Caco-2 (cell line): ENCODE measurements at regions not wholly inside any gene's neighbourhood (a gene's known extent, or its start where the extent isn't known, plus 50 kb on each side); places are given as distances from the start of the nearest gene placed in this dataset.

ENCODE experiments used
- BruUV-seq: library from RNA; stranded (reverse); fragments of 400-500 nt; replicated peaks from 2 replicates; lab custom pipeline; 2021; lab: Mats Ljungman, UMichigan
- CTCF ChIA-PET: fragments of 300-600 bp; sonication (Branson Sonifier 250); formaldehyde crosslinking; loops from one replicate; lab custom pipeline; 2022; ENCODE audit warnings: antibody characterized with exemption; lab: Charles Lee
- POLR2A ChIA-PET: fragments of 300-600 bp; sonication (Branson Sonifier 250); formaldehyde crosslinking; loops from one replicate; lab custom pipeline; 2022; ENCODE audit warnings: antibody characterized with exemption; lab: Charles Lee
- DNase-seq, 2 experiments: peaks; one replicate each; pipeline versions ENCODE4 v3.0.0 to v3.0.0-alpha.2; 2020 to 2022
- H3K27me3 ChIP-seq: replicated peaks from 2 replicates; pipeline ENCODE4 v1.6.0; 2011; ENCODE audit warnings: low read length; ENCODE audit not compliant: control insufficient read depth, insufficient read depth
- H3K36me3 ChIP-seq: 2 replicates; pipeline ENCODE4 v1.5.1; 2011; ENCODE audit warnings: low read length; ENCODE audit not compliant: control insufficient read depth, insufficient read depth
- H3K4me1 ChIP-seq: fragments of 250-450 bp; sonication (Bioruptor Pico); 2 replicates; pipeline ENCODE4 v1.5.1; 2020; ENCODE audit warnings: mild to moderate bottlenecking
- H3K4me3 ChIP-seq: 2 replicates; pipeline ENCODE4 v1.5.1; 2011; ENCODE audit warnings: low read depth, mild to moderate bottlenecking, control low read depth, low read length
- H3K9me3 ChIP-seq: fragments of 250-450 bp; sonication (Bioruptor Pico); 2 replicates; pipeline ENCODE4 v1.5.1; 2020; ENCODE audit warnings: mild to moderate bottlenecking, moderate library complexity
- H3K27ac Mint-ChIP-seq: one replicate; pipeline ENCODE4 v1.8.0; 2022; ENCODE audit warnings: mixed read lengths; ENCODE audit not compliant: unreplicated experiment
- H3K27me3 Mint-ChIP-seq: one replicate; pipeline ENCODE4 v1.8.0; 2022; ENCODE audit warnings: mixed read lengths; ENCODE audit not compliant: insufficient read depth, unreplicated experiment
- H3K36me3 Mint-ChIP-seq: one replicate; pipeline ENCODE4 v1.8.0; 2022; ENCODE audit warnings: mild to moderate bottlenecking, mixed read lengths; ENCODE audit not compliant: insufficient read depth, unreplicated experiment
- H3K4me1 Mint-ChIP-seq: one replicate; pipeline ENCODE4 v1.8.0; 2022; ENCODE audit warnings: low read depth, mixed read lengths; ENCODE audit not compliant: unreplicated experiment
- H3K4me3 Mint-ChIP-seq: one replicate; pipeline ENCODE4 v1.8.0; 2022; ENCODE audit warnings: mild to moderate bottlenecking, moderate library complexity, mixed read lengths; ENCODE audit not compliant: unreplicated experiment
- H3K9me3 Mint-ChIP-seq: one replicate; pipeline ENCODE4 v1.8.0; 2022; ENCODE audit warnings: mixed read lengths; ENCODE audit not compliant: unreplicated experiment
- intact Hi-C: fragments of 100-400 bp; cut with micrococcal nuclease; formaldehyde crosslinking; loops from one replicate; pipeline ENCODE4 v1.10.0; 2022; ENCODE audit not compliant: unreplicated experiment
- TF ChIP-seq, protein P1 (sequence below), 2 experiments: fragments of 200-600 bp in 1 of 2; IDR thresholded peaks; 1 replicate in 1 of 2; 2 replicates in 1 of 2; pipeline versions ENCODE4 v1.5.1 to v1.8.0; 2011 to 2022; ENCODE audit warnings: antibody characterized with exemption in 1 of 2, control low read depth in 1 of 2, inconsistent platforms in 1 of 2, low read depth in 1 of 2, low read length in 1 of 2, mild to moderate bottlenecking in 1 of 2, moderate library complexity in 1 of 2; ENCODE audit not compliant: insufficient read depth in 1 of 2, severe bottlenecking in 1 of 2, unreplicated experiment in 1 of 2

DNA sequence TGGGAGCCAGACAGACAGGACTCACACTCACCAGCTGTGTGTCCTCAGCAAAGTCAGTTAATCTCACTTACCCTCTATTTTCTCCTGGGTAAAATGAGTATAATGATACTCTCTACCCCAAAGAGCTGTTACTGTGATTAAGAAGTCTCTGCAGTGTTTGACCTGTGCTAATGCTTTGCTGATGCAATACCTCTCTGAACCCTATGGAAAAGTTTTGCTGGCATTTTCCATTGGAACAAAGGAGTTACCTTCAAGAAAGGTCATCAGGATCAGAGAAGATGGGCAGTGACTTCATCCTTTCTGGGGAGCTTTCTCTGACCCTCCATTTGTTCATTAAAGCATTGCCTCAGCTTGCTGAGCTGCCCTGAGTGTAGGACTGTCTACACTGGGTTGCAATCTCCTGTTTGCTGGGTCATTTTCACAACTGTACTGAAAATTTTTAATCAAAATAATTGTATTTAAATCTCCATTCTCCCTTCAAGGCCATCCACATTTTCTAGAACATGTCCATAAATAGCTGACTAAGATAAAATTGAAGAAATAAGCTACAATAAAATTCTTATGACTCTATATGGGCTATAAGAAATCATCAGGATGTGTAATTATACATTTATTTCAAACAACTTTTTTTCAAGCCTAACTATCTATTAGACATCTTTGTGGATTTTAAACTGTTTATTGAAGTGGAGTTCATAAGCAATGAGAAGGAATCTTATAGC is 272.8 kb upstream of the CPEB2 start:
- POLR2A ChIA-PET = no interaction called here
- DNase-seq = no peak
- TF ChIP-seq, protein P1, sequence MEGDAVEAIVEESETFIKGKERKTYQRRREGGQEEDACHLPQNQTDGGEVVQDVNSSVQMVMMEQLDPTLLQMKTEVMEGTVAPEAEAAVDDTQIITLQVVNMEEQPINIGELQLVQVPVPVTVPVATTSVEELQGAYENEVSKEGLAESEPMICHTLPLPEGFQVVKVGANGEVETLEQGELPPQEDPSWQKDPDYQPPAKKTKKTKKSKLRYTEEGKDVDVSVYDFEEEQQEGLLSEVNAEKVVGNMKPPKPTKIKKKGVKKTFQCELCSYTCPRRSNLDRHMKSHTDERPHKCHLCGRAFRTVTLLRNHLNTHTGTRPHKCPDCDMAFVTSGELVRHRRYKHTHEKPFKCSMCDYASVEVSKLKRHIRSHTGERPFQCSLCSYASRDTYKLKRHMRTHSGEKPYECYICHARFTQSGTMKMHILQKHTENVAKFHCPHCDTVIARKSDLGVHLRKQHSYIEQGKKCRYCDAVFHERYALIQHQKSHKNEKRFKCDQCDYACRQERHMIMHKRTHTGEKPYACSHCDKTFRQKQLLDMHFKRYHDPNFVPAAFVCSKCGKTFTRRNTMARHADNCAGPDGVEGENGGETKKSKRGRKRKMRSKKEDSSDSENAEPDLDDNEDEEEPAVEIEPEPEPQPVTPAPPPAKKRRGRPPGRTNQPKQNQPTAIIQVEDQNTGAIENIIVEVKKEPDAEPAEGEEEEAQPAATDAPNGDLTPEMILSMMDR (IDR thresholded peaks at IDR 0.05; ENCODE audit: insufficient read depth in 1 of 2, low read depth in 1 of 2, low read length in 1 of 2, severe bottlenecking in 1 of 2, unreplicated experiment in 1 of 2) = no peak
- intact Hi-C loops = no loop called here
- Histone ChIP-seq H3K36me3 (no peaks in the 10 kb centered on the region), H3K9me3 (no peaks in the 10 kb centered on the region), H3K27me3 (no peaks in the 10 kb centered on the region), H3K4me3 (no peak overlapping the region), H3K4me1 (no peaks in the 10 kb centered on the region)
- CTCF ChIA-PET = no interaction called here
- no peak overlapping the region for H3K27ac Mint-ChIP-seq
- H3K4me1 Mint-ChIP-seq = no peaks in the 10 kb centered on the region
- H3K36me3 Mint-ChIP-seq = no peaks in the 10 kb centered on the region
- H3K4me3 Mint-ChIP-seq = no peak overlapping the region
- BruUV-seq = no TSS peak
- H3K9me3 Mint-ChIP-seq = no peaks in the 10 kb centered on the region
- no peaks in the 10 kb centered on the region for H3K27me3 Mint-ChIP-seq

DNA sequence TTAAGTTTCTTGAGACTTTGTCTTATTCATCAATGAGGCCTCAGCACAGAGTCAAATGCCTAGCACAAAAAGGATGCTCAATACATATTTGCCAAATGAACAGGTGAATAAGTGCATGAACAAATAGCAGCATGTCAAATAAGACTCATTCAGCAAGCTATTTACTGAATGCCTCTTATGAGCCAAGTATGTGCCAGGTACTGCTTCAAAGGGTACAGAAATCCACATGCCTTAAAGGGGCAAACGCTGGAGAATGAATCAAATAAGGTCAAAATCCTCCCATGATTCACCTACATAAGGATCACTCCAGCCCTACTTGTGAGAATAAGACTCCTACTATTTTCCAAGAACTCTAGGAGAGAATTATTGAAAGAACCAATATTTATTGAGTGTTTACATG is 260.2 kb upstream of the CPEB2 start:
- no peaks in the 10 kb centered on the region for H3K27me3 ChIP-seq
- intact Hi-C loops = no loop called here
- H3K4me1 ChIP-seq = no peaks in the 10 kb centered on the region
- no peaks in the 10 kb centered on the region for H3K27me3 Mint-ChIP-seq
- ChIA-PET CTCF (no interaction called here), POLR2A (no interaction called here)
- no peak overlapping the region for H3K4me3 Mint-ChIP-seq
- H3K4me1 Mint-ChIP-seq = no peaks in the 10 kb centered on the region
- no peaks in the 10 kb centered on the region for H3K9me3 ChIP-seq
- no peaks in the 10 kb centered on the region for H3K36me3 ChIP-seq
- H3K9me3 Mint-ChIP-seq = no peaks in the 10 kb centered on the region
- no peak overlapping the region for H3K27ac Mint-ChIP-seq
- no peak overlapping the region for H3K4me3 ChIP-seq
- no peak for DNase-seq
- BruUV-seq = no TSS peak
- TF ChIP-seq, protein P1 (IDR thresholded peaks at IDR 0.05; ENCODE audit: insufficient read depth in 1 of 2, low read depth in 1 of 2, low read length in 1 of 2, severe bottlenecking in 1 of 2, unreplicated experiment in 1 of 2) = no peak
- H3K36me3 Mint-ChIP-seq = no peaks in the 10 kb centered on the region

DNA sequence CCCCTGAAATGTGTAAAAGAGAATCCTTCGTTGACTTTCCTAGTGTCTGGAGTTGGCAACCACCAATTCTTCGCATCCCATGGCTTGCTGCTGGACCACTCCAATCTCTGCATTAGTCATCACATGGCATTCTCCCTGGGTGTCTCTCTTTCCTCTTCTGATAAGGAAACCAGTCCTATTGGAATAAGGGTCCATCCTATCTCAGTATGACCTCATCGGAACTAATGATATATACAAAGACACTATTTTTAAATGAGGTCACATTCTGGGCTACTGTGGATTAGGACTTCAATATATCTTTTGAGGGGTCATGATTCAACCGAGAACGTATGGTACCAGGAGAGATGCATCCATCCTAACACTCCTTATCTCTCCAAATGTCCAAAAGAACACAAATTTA is 259.1 kb upstream of the CPEB2 start:
- intact Hi-C loops = no loop called here
- Mint-ChIP-seq H3K4me1 (no peaks in the 10 kb centered on the region), H3K4me3 (no peak overlapping the region), H3K27ac (no peak overlapping the region), H3K9me3 (no peaks in the 10 kb centered on the region), H3K27me3 (no peaks in the 10 kb centered on the region), H3K36me3 (no peaks in the 10 kb centered on the region)
- POLR2A ChIA-PET = no interaction called here
- DNase-seq = no peak
- Histone ChIP-seq H3K36me3 (no peaks in the 10 kb centered on the region), H3K9me3 (no peaks in the 10 kb centered on the region), H3K27me3 (no peaks in the 10 kb centered on the region), H3K4me3 (no peak overlapping the region), H3K4me1 (no peaks in the 10 kb centered on the region)
- CTCF ChIA-PET = no interaction called here
- BruUV-seq = no TSS peak
- TF ChIP-seq, protein P1 (IDR thresholded peaks at IDR 0.05; ENCODE audit: insufficient read depth in 1 of 2, low read depth in 1 of 2, low read length in 1 of 2, severe bottlenecking in 1 of 2, unreplicated experiment in 1 of 2) = no peak
